Liver (tissue), 3 donors: ENCODE measurements at regions not wholly inside any gene's neighbourhood (a gene's known extent, or its start where the extent isn't known, plus 50 kb on each side); places are given as distances from the start of the nearest gene placed in this dataset.

ENCODE experiments used
- ATF3 ChIP-seq: IDR thresholded peaks from 2 replicates; pipeline ENCODE4 v1.6.1; 2016; ENCODE audit warnings: antibody characterized with exemption
- CTCF ChIP-seq: fragments of 150-350 bp; IDR thresholded peaks from 2 replicates; pipeline ENCODE4 v1.5.1; 2017; ENCODE audit warnings: improper control_type of control experiment, low read depth, low read length; ENCODE audit not compliant: missing input control
- EGR1 ChIP-seq, 2 donors: IDR thresholded peaks; 2 replicates each; pipeline ENCODE4 v1.6.1; 2016 to 2018; ENCODE audit warnings: antibody characterized with exemption in 2 of 2, low read depth in 2 of 2
- GABPA ChIP-seq, 2 donors: IDR thresholded peaks in 1 of 2; conservative IDR thresholded peaks in 1 of 2; 2 replicates each; pipeline ENCODE4 v1.6.1; 2016; ENCODE audit warnings: antibody characterized with exemption in 2 of 2, mild to moderate bottlenecking in 1 of 2, moderate library complexity in 1 of 2
- HNF4G ChIP-seq: IDR thresholded peaks from 2 replicates; pipeline ENCODE4 v1.6.1; 2016; ENCODE audit warnings: antibody characterized with exemption
- JUND ChIP-seq, 2 donors: IDR thresholded peaks; 2 replicates each; pipeline ENCODE4 v1.6.1; 2016; ENCODE audit warnings: antibody characterized with exemption in 2 of 2
- MAX ChIP-seq: IDR thresholded peaks from 2 replicates; pipeline ENCODE4 v1.6.1; 2016; ENCODE audit warnings: antibody characterized with exemption
- NR2F2 ChIP-seq: IDR thresholded peaks from 2 replicates; pipeline ENCODE4 v1.6.1; 2016; ENCODE audit warnings: antibody characterized with exemption
- RAD21 ChIP-seq, 2 donors: IDR thresholded peaks; 2 replicates each; pipeline ENCODE4 v1.6.1; 2016; ENCODE audit warnings: antibody characterized with exemption in 2 of 2, mild to moderate bottlenecking in 2 of 2
- REST ChIP-seq: IDR thresholded peaks from 2 replicates; pipeline ENCODE4 v1.6.1; 2016; ENCODE audit warnings: antibody characterized with exemption, mild to moderate bottlenecking
- SP1 ChIP-seq: IDR thresholded peaks from 2 replicates; pipeline ENCODE4 v1.6.1; 2018; ENCODE audit warnings: antibody characterized with exemption, mild to moderate bottlenecking
- TAF1 ChIP-seq: conservative IDR thresholded peaks from 2 replicates; pipeline ENCODE4 v1.6.1; 2016; ENCODE audit warnings: antibody characterized with exemption, mild to moderate bottlenecking
- YY1 ChIP-seq: IDR thresholded peaks from 2 replicates; pipeline ENCODE4 v1.6.1; 2016; ENCODE audit warnings: antibody characterized with exemption, mild to moderate bottlenecking
- ZBTB33 ChIP-seq: IDR thresholded peaks from 2 replicates; pipeline ENCODE4 v1.6.1; 2016; ENCODE audit warnings: antibody characterized with exemption
- donor health status: healthy.
- donor health status: healthy.

- TF ChIP-seq CTCF = no peak
- TF ChIP-seq YY1 = no peak
- TF ChIP-seq TAF1 = no peak
- no peak for TF ChIP-seq MAX
- no peak for TF ChIP-seq GABPA (IDR thresholded peaks at IDR 0.05 in 1 of 2, conservative IDR thresholded peaks at IDR 0.05 in 1 of 2)
- TF ChIP-seq RAD21 (IDR thresholded peaks at IDR 0.05) = no peak
- TF ChIP-seq ZBTB33 = no peak
- no peak for TF ChIP-seq REST
- TF ChIP-seq EGR1 (IDR thresholded peaks at IDR 0.05; ENCODE audit: low read depth in 2 of 2) = no peak
- TF ChIP-seq HNF4G = no peak
- no peak for TF ChIP-seq SP1
- no peak for TF ChIP-seq NR2F2
- no peak for TF ChIP-seq JUND (IDR thresholded peaks at IDR 0.05)
- no peak for TF ChIP-seq ATF3
These were observed 88.5 kb downstream of the LINGO1 start for GRCh38 chr15:77544162-77544561.
